Testis (tissue), 2 donors: ENCODE measurements at regions not wholly inside any gene's neighbourhood (a gene's known extent, or its start where the extent isn't known, plus 50 kb on each side); places are given as distances from the start of the nearest gene placed in this dataset.

Experiments
- DNase-seq: peaks from one replicate; pipeline ENCODE4 v3.0.0-alpha.2; 2019
- H3K27ac ChIP-seq, 2 donors: fragments of 200-600 bp; sonication (generic); one replicate each; pipeline ENCODE4 v1.5.1; 2019
- H3K27me3 ChIP-seq: fragments of 200-600 bp; sonication (generic); one replicate; pipeline ENCODE4 v1.5.1; 2019
- H3K36me3 ChIP-seq: fragments of 200-600 bp; sonication (generic); one replicate; pipeline ENCODE4 v1.5.1; 2017; ENCODE audit warnings: low read depth; ENCODE audit errors: missing control alignments
- H3K4me1 ChIP-seq: fragments of 200-600 bp; sonication (generic); one replicate; pipeline ENCODE4 v1.5.1; 2019
- H3K4me3 ChIP-seq, 2 donors: fragments of 200-600 bp; sonication (generic); one replicate each; pipeline ENCODE4 v1.5.1; 2017 to 2019
- H3K9me3 ChIP-seq: fragments of 200-600 bp; sonication (generic); one replicate; pipeline ENCODE4 v1.5.1; 2017
- POLR2A ChIP-seq: fragments of 450-650 bp; IDR thresholded peaks from one replicate; pipeline ENCODE4 v1.6.1; 2017; ENCODE audit warnings: antibody characterized with exemption, mild to moderate bottlenecking, moderate library complexity
- WGBS, 2 donors: methylation state at CpG; one replicate each; pipeline ENCODE4 v1.1.5; 2018; 5-methylcytosine and 5-hydroxymethylcytosine counted together
- intact Hi-C: fragments of 100-400 bp; cut with DNase I; formaldehyde crosslinking; loops from one replicate; pipeline ENCODE4 v1.15.1; 2023; ENCODE audit warnings: low total_unique reads
- TF ChIP-seq, protein P1 (sequence below), 3 experiments: fragments of 450-650 bp in 2 of 3; fragments of 200-600 bp in 1 of 3; sonication (generic) in 1 of 3; IDR thresholded peaks; one replicate each; pipeline ENCODE4 v1.5.1; 2016 to 2019; ENCODE audit warnings: antibody characterized with exemption in 3 of 3, mild to moderate bottlenecking in 2 of 3, moderate library complexity in 1 of 3

GRCh38 chr9:78132701-78133058, 101.1 kb upstream of the GNAQ start:
- DNase-seq = no peak
- 12 to 32% methylated on average over 2 of the region's 2 CpGs for WGBS, 2 donors
- Histone ChIP-seq H3K36me3 (no peaks in the 10 kb centered on the region), H3K9me3 (no peaks in the 10 kb centered on the region), H3K4me3 (no peak overlapping the region), H3K27ac (no peak overlapping the region), H3K4me1 (no peaks in the 10 kb centered on the region), H3K27me3 (no peaks in the 10 kb centered on the region)
- intact Hi-C loops = no loop called here
- TF ChIP-seq, protein P1, sequence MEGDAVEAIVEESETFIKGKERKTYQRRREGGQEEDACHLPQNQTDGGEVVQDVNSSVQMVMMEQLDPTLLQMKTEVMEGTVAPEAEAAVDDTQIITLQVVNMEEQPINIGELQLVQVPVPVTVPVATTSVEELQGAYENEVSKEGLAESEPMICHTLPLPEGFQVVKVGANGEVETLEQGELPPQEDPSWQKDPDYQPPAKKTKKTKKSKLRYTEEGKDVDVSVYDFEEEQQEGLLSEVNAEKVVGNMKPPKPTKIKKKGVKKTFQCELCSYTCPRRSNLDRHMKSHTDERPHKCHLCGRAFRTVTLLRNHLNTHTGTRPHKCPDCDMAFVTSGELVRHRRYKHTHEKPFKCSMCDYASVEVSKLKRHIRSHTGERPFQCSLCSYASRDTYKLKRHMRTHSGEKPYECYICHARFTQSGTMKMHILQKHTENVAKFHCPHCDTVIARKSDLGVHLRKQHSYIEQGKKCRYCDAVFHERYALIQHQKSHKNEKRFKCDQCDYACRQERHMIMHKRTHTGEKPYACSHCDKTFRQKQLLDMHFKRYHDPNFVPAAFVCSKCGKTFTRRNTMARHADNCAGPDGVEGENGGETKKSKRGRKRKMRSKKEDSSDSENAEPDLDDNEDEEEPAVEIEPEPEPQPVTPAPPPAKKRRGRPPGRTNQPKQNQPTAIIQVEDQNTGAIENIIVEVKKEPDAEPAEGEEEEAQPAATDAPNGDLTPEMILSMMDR (IDR thresholded peaks at IDR 0.05) = no peak
- no peak for TF ChIP-seq POLR2A

DNA sequence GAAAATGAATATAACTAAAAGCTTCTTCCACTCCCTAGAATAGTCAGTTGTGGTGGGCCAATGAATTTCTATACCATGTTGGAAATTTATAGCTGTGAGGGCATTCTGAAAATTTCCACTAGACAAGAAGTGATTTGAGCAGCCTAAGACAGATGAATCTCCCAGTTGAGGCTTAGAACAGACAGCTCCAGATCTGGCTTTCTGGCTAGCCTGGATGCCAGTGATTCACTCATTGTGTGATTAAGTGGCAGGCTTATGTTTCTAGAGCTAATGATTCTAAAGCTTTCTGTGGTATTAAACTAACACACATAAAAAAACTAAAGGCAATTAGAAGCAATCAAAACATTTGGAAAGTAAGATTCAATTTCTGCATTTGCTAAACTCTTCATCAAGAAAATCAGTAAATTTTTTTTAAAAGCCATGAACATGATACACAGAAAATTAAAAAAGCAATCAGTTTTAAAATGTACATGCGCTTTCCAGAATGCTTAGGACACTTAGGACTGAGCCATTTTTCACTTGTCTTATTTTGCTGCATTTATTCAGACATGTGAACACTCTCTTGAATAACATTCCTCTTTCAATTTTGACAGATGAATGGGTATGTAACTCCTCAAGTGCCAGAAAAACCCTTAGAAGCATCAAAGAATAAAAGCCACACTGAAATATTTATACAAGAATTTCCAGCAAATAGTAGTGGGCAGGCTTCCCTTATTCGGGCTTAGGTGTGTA, 100.5 kb upstream of the GNAQ start:
- Histone ChIP-seq H3K27me3 (no peaks in the 10 kb centered on the region), H3K4me1 (no peaks in the 10 kb centered on the region), H3K36me3 (no peaks in the 10 kb centered on the region), H3K9me3 (no peaks in the 10 kb centered on the region), H3K27ac (no peak overlapping the region), H3K4me3 (no peak overlapping the region)
- no peak for DNase-seq
- intact Hi-C loops = no loop called here
- WGBS, 2 donors = 77 to 79% methylated on average over 2 of the region's 2 CpGs
- TF ChIP-seq POLR2A = no peak
- TF ChIP-seq, protein P1 (IDR thresholded peaks at IDR 0.05) = no peak

GRCh38 chr9:78130853-78131252, 99.2 kb upstream of the GNAQ start:
- no peaks in the 10 kb centered on the region for H3K4me1 ChIP-seq
- TF ChIP-seq, protein P1 (IDR thresholded peaks at IDR 0.05) = no peak
- no peak for TF ChIP-seq POLR2A
- no peaks in the 10 kb centered on the region for H3K27me3 ChIP-seq
- no peak for DNase-seq
- no peaks in the 10 kb centered on the region for H3K36me3 ChIP-seq
- H3K27ac ChIP-seq = no peak overlapping the region
- no peaks in the 10 kb centered on the region for H3K9me3 ChIP-seq
- no peak overlapping the region for H3K4me3 ChIP-seq
- intact Hi-C loops = no loop called here

- no peak for DNase-seq
- TF ChIP-seq, protein P1 (IDR thresholded peaks at IDR 0.05) = no peak
- no peak for TF ChIP-seq POLR2A
- Histone ChIP-seq H3K27me3 (no peaks in the 10 kb centered on the region), H3K36me3 (no peaks in the 10 kb centered on the region), H3K4me3 (no peak overlapping the region), H3K27ac (no peak overlapping the region), H3K4me1 (no peaks in the 10 kb centered on the region), H3K9me3 (no peaks in the 10 kb centered on the region)
- intact Hi-C loops = no loop called here
- WGBS, 2 donors = 88 to 93% methylated on average over 6 of the region's 6 CpGs
Measured at GRCh38 chr9:78130004-78130403, 98.4 kb upstream of the GNAQ start.
